ENCODE measurements at regions not wholly inside any gene's neighbourhood (a gene's known extent, or its start where the extent isn't known, plus 50 kb on each side); places are given as distances from the start of the nearest gene placed in this dataset.

- TF ChIP-seq CTCF (IDR thresholded peaks at IDR 0.05) (no peak), POLR2A (IDR thresholded peaks at IDR 0.05) (no peak)
Measured at GRCh38 chr10:33841678-33842077, 507.2 kb upstream of the NRP1 start.

Data from right lobe of liver (tissue), 4 donors.